ENCODE measurements at regions not wholly inside any gene's neighbourhood (a gene's known extent, or its start where the extent isn't known, plus 50 kb on each side); places are given as distances from the start of the nearest gene placed in this dataset.

DNA sequence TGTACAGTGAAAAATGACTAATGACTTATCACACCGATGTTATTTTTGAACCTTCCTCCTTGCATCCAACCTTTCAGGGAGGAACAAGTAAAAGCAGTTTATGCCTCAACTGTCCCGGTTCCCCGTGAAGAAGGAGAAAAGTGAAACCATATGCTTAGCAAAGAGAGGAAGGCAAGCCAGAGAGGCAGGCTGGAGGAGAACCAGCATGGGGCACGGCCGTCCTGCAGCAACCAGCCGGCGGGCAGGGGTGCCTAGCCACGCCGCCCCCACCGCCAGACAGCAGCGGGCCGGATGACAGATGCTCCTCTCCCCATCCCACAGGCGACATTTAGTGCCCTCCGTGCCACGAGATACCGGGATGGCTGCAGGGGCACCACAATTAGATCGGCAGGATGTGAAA, 421.4 kb upstream of the MGMT start:
- peaks cover 32% of the 10 kb centered on the region for H3K4me1 Mint-ChIP-seq
- TF ChIP-seq, protein P1, sequence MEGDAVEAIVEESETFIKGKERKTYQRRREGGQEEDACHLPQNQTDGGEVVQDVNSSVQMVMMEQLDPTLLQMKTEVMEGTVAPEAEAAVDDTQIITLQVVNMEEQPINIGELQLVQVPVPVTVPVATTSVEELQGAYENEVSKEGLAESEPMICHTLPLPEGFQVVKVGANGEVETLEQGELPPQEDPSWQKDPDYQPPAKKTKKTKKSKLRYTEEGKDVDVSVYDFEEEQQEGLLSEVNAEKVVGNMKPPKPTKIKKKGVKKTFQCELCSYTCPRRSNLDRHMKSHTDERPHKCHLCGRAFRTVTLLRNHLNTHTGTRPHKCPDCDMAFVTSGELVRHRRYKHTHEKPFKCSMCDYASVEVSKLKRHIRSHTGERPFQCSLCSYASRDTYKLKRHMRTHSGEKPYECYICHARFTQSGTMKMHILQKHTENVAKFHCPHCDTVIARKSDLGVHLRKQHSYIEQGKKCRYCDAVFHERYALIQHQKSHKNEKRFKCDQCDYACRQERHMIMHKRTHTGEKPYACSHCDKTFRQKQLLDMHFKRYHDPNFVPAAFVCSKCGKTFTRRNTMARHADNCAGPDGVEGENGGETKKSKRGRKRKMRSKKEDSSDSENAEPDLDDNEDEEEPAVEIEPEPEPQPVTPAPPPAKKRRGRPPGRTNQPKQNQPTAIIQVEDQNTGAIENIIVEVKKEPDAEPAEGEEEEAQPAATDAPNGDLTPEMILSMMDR (IDR thresholded peaks at IDR 0.05; ENCODE audit: unreplicated experiment in 3 of 3), result no peak

GRCh38 chr10:129046065-129046681, 420.9 kb upstream of the MGMT start:
- Mint-ChIP-seq H3K4me1 (peaks cover 32% of the 10 kb centered on the region), H3K36me3 (ENCODE audit: low read depth) (no peaks in the 10 kb centered on the region), H3K4me3 (peak overlapping the region in 2 of 3 experiments; percentile 27 to 28), H3K27ac (peak overlapping the region; percentile 33 to 89 (median 78)), H3K9me3 (no peaks in the 10 kb centered on the region), H3K27me3 (ENCODE audit: low read depth) (peaks cover 70% of the 10 kb centered on the region)
- TF ChIP-seq, protein P1 (IDR thresholded peaks at IDR 0.05; ENCODE audit: unreplicated experiment in 3 of 3), result no peak

More for the DNA sequence above, 421.4 kb upstream of the MGMT start:
- Mint-ChIP-seq H3K4me3 (peak overlapping the region in 2 of 3 experiments; percentile 28 to 39), H3K27me3 (ENCODE audit: low read depth) (peaks cover 66% of the 10 kb centered on the region), H3K9me3 (no peaks in the 10 kb centered on the region), H3K27ac (peak overlapping the region; percentile 33 to 89 (median 78)), H3K36me3 (ENCODE audit: low read depth) (no peaks in the 10 kb centered on the region)

DNA sequence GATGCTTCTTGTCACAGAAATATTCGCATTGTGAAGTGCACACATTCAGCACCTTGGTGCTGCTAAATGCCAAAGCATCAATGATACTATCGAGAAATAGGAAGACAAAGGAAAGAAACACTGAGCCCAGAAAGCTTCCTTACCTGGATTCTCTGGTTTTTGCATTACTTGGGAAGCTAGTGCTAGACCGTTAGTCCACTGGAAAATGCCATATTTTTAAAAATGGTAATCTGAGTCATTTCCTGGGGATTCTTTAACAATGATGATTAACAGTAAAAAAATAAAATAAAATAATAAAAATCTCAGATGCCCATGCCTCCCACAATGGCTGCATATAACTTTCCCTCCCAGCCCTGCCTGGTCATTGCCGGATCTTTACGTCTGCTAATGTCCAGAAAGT, 420.1 kb upstream of the MGMT start:
- Mint-ChIP-seq H3K4me3 (peak overlapping the region in 1 of 3 experiments; percentile 28), H3K4me1 (peaks cover 32% of the 10 kb centered on the region), H3K27ac (peak overlapping the region; percentile 33 to 89 (median 78)), H3K36me3 (ENCODE audit: low read depth) (no peaks in the 10 kb centered on the region), H3K27me3 (ENCODE audit: low read depth) (peaks cover 73% of the 10 kb centered on the region), H3K9me3 (no peaks in the 10 kb centered on the region)
- TF ChIP-seq, protein P1 (IDR thresholded peaks at IDR 0.05; ENCODE audit: unreplicated experiment in 3 of 3), result no peak

- no peak overlapping the region for H3K27ac Mint-ChIP-seq
- H3K27me3 Mint-ChIP-seq (ENCODE audit: low read depth), result peaks cover 77% of the 10 kb centered on the region
- H3K36me3 Mint-ChIP-seq (ENCODE audit: low read depth), result no peaks in the 10 kb centered on the region
- no peak overlapping the region for H3K4me3 Mint-ChIP-seq
- no peaks in the 10 kb centered on the region for H3K9me3 Mint-ChIP-seq
- TF ChIP-seq, protein P1 (IDR thresholded peaks at IDR 0.05; ENCODE audit: unreplicated experiment in 3 of 3), result no peak
- H3K4me1 Mint-ChIP-seq, result peaks cover 31% of the 10 kb centered on the region
Observed at GRCh38 chr10:129047600-129047999, 419.4 kb upstream of the MGMT start.

- no peaks in the 10 kb centered on the region for H3K36me3 Mint-ChIP-seq (ENCODE audit: low read depth)
- TF ChIP-seq, protein P1 (IDR thresholded peaks at IDR 0.05; ENCODE audit: unreplicated experiment in 3 of 3), result no peak
- no peak overlapping the region for H3K4me3 Mint-ChIP-seq
- H3K9me3 Mint-ChIP-seq, result no peaks in the 10 kb centered on the region
- no peak overlapping the region for H3K27ac Mint-ChIP-seq
- peaks cover 23% of the 10 kb centered on the region for H3K4me1 Mint-ChIP-seq
- peaks cover 74% of the 10 kb centered on the region for H3K27me3 Mint-ChIP-seq (ENCODE audit: low read depth)
Observed at GRCh38 chr10:129048513-129048912, 418.5 kb upstream of the MGMT start.

DNA sequence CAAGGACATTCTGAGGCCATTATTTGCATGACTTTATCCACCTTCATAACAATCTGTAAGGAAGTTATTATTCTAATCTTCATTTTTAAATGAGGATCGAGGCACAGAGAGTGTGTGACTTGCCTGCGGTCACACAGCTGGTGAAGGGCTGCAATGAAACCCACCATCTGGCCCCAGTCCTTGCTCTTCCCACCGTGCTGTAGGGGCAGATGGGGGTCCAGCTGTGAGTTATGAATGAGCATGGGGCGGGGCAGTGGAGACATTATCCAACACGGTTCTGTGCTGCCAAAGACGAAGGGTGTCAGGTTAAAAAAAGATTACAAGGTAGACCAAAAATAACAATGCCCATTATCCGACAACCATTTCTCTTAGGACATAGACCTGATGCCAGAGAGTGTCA, 417.5 kb upstream of the MGMT start:
- Mint-ChIP-seq H3K4me1 (peaks cover 23% of the 10 kb centered on the region), H3K27me3 (ENCODE audit: low read depth) (peaks cover 74% of the 10 kb centered on the region), H3K4me3 (no peak overlapping the region), H3K27ac (no peak overlapping the region), H3K9me3 (no peaks in the 10 kb centered on the region), H3K36me3 (ENCODE audit: low read depth) (no peaks in the 10 kb centered on the region)
- TF ChIP-seq, protein P1 (IDR thresholded peaks at IDR 0.05; ENCODE audit: unreplicated experiment in 3 of 3), result no peak
